Adipocyte (in vitro differentiated cells): ENCODE measurements at regions not wholly inside any gene's neighbourhood (a gene's known extent, or its start where the extent isn't known, plus 50 kb on each side); places are given as distances from the start of the nearest gene placed in this dataset.

ENCODE experiments used
- DNase-seq: peaks from one replicate; pipeline ENCODE4 v3.0.0-alpha.2; 2015; ENCODE audit warnings: low read depth
- H3K27me3 ChIP-seq: replicated peaks from 2 replicates; pipeline ENCODE4 v1.7.0; 2013; ENCODE audit warnings: mild to moderate bottlenecking, low read length, moderate library complexity; ENCODE audit not compliant: control insufficient read depth, insufficient read depth
- H3K36me3 ChIP-seq: 2 replicates; pipeline ENCODE4 v1.7.0; 2013; ENCODE audit warnings: low read length, mild to moderate bottlenecking, moderate library complexity; ENCODE audit not compliant: control insufficient read depth, insufficient read depth, severe bottlenecking
- H3K4me1 ChIP-seq: 2 replicates; pipeline ENCODE4 v1.7.0; 2013; ENCODE audit warnings: mild to moderate bottlenecking, low read length, moderate library complexity; ENCODE audit not compliant: control insufficient read depth, insufficient read depth
- H3K4me3 ChIP-seq: 2 replicates; pipeline ENCODE4 v1.7.0; 2013; ENCODE audit warnings: mild to moderate bottlenecking, low read length, moderate library complexity
- H3K9ac ChIP-seq: 2 replicates; pipeline ENCODE4 v1.7.0; 2013; ENCODE audit warnings: mild to moderate bottlenecking, low read length, moderate library complexity
- H3K9me3 ChIP-seq: 2 replicates; pipeline ENCODE4 v1.7.0; 2013; ENCODE audit warnings: mild to moderate bottlenecking, low read length, moderate library complexity; ENCODE audit not compliant: control insufficient read depth

DNA sequence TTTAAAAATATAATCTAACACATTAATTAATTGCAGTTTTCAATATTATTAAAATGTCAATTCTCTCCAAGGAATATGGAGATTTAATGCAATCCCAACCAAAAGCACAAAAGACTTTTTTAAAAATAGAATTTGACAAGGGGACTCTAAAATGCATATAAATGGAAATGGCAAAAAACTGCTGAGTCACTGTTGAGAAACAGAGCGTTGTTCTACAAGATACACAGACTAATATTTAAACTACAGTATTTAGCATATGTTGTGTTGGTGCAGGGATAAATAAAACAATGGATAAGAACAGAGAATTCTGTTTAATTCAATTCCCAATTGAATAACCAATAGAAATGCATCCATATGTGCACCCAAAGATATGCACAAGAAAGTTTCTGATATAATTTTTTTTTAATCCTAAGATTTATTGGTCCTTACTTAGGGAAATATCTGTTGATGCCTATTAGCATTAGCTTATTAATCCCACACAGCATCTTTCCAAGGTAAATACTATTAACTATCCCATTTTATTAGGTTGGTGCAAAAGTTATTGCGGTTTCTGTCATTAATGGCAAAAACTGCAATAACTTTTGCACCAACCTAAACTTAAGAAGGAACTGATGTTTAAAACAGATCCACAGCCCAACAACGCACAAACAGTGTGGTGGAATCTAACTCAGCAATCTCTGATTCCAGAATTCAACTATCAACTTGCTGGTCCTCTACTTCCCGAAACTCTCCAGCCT, 86.8 kb upstream of the VEGFC start:
- H3K4me3 ChIP-seq = no peak overlapping the region
- no peaks in the 10 kb centered on the region for H3K36me3 ChIP-seq
- no peaks in the 10 kb centered on the region for H3K27me3 ChIP-seq
- no peak overlapping the region for H3K9ac ChIP-seq
- H3K4me1 ChIP-seq = peaks cover 21% of the 10 kb centered on the region
- no peaks in the 10 kb centered on the region for H3K9me3 ChIP-seq
- DNase-seq = peak; percentile 51

DNA sequence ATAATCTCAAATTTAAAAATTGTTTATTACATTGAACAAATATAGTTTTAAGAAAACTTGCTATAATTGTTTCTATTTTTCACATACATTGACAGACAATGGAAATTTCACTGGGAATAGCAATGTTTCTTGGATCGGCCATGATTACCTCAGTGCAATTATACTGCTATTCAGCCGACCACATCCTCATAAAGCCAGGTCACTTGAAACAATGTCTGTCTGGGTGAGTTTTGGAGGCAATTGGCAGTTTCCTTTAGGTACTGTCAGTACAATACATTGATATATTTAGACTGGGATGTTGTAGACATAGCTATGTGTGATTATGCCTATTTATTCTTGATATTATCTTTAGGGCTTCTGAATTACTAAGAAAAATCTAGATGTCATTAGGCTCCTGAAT, 89.5 kb upstream of the VEGFC start:
- no peaks in the 10 kb centered on the region for H3K27me3 ChIP-seq
- DNase-seq = no peak
- H3K4me1 ChIP-seq = peaks cover 10% of the 10 kb centered on the region
- no peak overlapping the region for H3K9ac ChIP-seq
- no peaks in the 10 kb centered on the region for H3K36me3 ChIP-seq
- H3K9me3 ChIP-seq = no peaks in the 10 kb centered on the region
- no peak overlapping the region for H3K4me3 ChIP-seq

DNA sequence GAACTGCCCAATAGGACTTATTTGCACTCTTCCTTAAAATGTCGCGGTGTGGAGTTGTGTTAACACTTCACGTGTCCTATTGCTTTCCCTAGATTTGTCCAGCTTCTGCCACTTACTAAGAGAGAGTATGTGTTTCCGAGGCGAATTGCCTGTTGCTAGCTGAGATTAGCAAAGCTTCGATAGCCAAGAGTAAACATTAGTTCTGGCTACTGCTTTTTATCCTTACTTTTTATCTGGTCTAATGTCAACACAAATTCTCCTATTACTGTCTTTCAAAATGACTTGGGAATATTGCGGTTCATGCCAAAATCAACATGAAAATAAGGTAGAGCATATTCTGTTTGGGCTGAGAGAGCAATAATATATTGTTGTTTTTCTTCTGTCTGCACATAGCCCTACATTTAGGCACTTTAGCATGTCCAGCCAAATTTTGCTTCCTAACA, 90.4 kb upstream of the VEGFC start:
- H3K4me1 ChIP-seq = peaks cover 10% of the 10 kb centered on the region
- H3K27me3 ChIP-seq = no peaks in the 10 kb centered on the region
- H3K36me3 ChIP-seq = no peaks in the 10 kb centered on the region
- no peak overlapping the region for H3K9ac ChIP-seq
- H3K9me3 ChIP-seq = no peaks in the 10 kb centered on the region
- peak; percentile 2 for DNase-seq
- H3K4me3 ChIP-seq = no peak overlapping the region

DNA sequence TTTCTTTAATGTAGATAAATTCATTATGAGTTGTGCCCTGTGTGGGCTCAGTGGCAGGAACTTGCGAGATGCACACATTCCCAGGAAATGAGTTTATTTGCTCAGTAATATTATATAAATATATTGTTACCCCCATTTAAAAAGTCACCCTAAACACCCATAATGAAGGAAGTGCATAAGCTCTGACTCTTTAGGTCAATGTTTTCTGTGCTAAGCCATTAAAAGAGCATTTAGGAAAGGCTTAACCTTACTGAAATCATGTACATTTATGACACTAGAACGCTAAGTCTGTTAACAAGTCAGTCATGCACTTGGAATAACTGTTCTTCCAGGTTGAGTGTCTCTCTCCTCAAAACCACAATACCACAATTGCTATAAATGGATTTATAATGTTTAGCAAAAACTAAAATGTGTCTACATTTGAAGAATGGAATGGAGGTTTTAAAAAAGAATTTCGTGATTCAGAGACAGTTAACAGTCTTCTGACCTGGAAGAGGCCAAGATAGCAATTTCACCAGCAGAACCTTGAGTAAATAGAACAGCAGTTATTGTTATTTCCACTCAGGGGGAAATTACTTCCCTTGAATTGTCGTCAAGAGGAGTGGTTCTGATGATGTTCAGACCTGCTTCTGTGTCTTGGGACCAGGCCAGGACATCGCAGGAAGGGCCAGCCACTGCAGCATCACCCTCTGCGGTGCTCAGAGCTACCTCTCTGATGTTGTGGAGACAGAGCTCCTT, 91.1 kb upstream of the VEGFC start:
- Histone ChIP-seq H3K4me1 (peaks cover 10% of the 10 kb centered on the region), H3K4me3 (no peak overlapping the region), H3K36me3 (no peaks in the 10 kb centered on the region), H3K9me3 (no peaks in the 10 kb centered on the region), H3K27me3 (no peaks in the 10 kb centered on the region), H3K9ac (no peak overlapping the region)
- DNase-seq = peak; percentile 44

DNA sequence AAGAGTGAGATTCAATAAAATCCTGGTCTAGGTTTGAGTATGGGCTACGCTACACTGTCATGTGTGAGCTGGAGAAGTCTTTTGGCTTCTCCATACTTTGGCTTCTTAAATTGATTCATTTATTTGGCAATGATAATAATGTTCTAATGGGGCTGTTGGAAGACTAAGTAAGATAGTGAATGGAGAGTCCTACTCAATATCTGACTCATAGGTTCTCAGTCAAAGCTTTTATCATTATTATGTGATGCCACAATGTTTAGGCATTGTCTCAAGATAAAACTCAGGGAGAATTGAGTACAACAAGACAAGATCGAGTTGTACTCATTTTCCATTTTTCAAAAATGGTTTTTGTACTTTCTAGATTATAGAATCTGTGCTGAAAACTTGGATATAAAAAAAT, 92.5 kb upstream of the VEGFC start:
- Histone ChIP-seq H3K9me3 (no peaks in the 10 kb centered on the region), H3K4me3 (no peak overlapping the region)
- DNase-seq = no peak

DNA sequence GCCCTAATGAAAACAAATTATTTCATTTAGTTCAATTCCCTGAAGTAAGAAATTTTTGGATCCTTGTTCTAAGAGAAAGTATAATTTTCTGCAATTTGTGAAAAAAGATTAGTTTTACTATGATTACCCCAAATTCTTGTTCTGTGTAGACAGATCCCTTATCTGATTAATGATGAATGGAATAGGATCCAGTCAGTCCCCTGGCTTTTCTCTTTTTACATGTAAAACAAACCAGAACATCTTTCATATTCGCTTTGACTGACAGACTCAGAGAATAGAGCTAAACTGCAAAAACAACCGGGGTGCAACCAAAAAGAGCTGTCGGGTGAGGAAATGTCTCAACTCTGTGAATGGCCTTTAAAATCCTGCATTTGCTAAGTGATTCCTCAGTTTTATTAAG, 93.4 kb upstream of the VEGFC start:
- Histone ChIP-seq H3K9ac (no peak overlapping the region), H3K4me3 (no peak overlapping the region), H3K27me3 (no peaks in the 10 kb centered on the region), H3K9me3 (no peaks in the 10 kb centered on the region), H3K36me3 (no peaks in the 10 kb centered on the region), H3K4me1 (peaks cover 8% of the 10 kb centered on the region)
- DNase-seq = no peak

More for the DNA sequence above, 92.5 kb upstream of the VEGFC start:
- Histone ChIP-seq H3K9ac (no peak overlapping the region), H3K27me3 (no peaks in the 10 kb centered on the region), H3K4me1 (peaks cover 8% of the 10 kb centered on the region), H3K36me3 (no peaks in the 10 kb centered on the region)

DNA sequence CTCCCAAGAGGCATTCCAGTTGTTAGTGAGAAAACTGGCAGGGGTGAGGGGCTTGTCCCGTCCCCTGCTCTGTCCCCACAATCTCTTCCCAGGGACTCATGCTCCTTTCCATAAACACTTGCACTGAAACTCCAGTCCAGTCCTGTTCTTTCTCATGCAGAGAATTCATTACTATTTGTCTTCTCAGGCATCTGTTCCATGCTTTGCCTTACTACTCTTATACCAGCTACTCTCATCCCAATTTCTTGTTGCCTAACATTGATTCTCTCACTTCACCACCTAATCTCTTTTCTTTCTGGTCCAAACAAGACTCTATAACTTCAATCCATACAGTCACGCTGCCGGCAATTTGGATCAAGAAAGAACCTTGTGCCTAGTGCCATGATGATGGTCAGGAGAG, 97.1 kb upstream of the VEGFC start:
- no peaks in the 10 kb centered on the region for H3K4me1 ChIP-seq
- H3K9ac ChIP-seq = no peak overlapping the region
- no peak overlapping the region for H3K4me3 ChIP-seq
- H3K27me3 ChIP-seq = no peaks in the 10 kb centered on the region
- no peaks in the 10 kb centered on the region for H3K36me3 ChIP-seq
- H3K9me3 ChIP-seq = no peaks in the 10 kb centered on the region
- DNase-seq = no peak

DNA sequence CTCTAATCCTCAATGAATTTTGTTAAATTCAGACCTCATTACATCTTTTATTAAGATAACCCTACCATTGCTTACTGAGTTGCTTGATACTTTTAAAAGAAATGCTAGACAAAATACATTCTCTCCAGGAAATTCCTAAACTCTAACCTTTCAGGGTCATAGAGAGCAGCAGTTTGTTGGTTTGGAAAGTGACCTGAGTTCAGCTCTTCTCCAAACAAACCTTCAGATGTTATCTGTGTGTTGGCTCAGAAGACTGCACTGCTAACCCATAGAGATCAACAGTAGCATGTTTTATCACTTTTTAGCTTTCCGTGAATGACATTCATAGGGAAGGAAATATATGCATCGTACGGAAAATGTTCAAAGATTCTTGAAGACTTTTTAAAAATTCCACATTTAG, 101.8 kb upstream of the VEGFC start:
- DNase-seq = no peak
- Histone ChIP-seq H3K27me3 (no peaks in the 10 kb centered on the region), H3K9me3 (no peaks in the 10 kb centered on the region), H3K36me3 (no peaks in the 10 kb centered on the region), H3K4me1 (no peaks in the 10 kb centered on the region), H3K9ac (no peak overlapping the region), H3K4me3 (no peak overlapping the region)

DNA sequence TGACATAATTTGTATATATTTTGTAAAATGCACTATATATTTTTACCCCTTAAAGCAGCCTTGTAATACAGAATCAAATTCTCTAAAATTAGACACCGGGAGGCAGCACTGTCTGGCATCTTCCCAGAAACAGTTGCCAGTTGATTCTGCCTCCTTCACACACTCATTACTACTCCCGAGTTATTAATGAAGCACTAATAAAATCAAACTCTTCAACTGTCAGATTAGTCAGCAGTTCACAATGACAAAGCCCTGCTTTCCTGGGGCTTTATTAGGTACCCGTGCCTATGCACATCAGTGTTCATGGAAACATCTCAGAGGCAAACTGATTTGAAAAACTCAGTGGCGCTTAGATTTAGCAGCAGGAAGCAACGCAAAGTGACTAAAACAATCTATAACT, 103.5 kb upstream of the VEGFC start:
- H3K4me1 ChIP-seq = no peaks in the 10 kb centered on the region
- H3K9ac ChIP-seq = no peak overlapping the region
- H3K9me3 ChIP-seq = no peaks in the 10 kb centered on the region
- no peaks in the 10 kb centered on the region for H3K36me3 ChIP-seq
- no peaks in the 10 kb centered on the region for H3K27me3 ChIP-seq
- H3K4me3 ChIP-seq = no peak overlapping the region
- DNase-seq = no peak

DNA sequence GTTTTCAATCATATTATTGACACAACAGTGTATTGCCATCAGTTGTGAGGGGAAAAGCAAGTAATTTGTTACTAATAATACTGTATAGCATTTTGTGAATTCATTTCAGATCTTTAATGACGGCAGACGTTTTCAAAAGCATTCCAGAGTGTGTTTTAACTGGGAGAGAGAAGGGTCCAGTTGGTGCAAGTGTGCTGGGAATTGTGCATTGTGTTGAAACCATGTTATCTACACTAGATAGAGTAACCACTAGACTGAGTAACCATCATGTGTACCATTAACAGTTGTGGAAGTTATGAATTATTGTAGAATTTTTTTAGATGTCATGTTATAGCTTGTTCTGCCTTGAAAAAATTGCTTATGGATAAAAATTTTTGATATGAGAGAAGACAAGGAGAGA, 104.5 kb upstream of the VEGFC start:
- no peaks in the 10 kb centered on the region for H3K4me1 ChIP-seq
- H3K4me3 ChIP-seq = no peak overlapping the region
- DNase-seq = no peak
- no peak overlapping the region for H3K9ac ChIP-seq
- no peaks in the 10 kb centered on the region for H3K27me3 ChIP-seq
- no peaks in the 10 kb centered on the region for H3K36me3 ChIP-seq
- H3K9me3 ChIP-seq = no peaks in the 10 kb centered on the region

DNA sequence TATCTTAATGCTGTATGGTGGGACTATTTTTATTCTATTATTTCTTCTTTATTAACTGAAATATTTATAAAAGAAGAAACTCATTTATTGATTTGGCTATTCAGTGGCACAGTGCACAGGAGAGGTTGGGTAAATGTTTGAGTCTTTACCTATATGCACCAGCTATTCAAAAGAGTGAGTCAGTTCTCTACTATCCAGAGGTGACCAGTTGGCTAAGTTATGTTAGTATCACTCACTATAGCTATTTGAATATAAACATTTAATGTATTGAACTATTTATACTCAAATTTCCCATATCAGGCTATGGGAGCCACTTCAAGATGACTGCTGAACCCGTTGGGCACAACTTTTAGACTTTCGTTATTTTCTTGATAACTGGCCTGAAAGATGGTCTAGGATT, 106.1 kb upstream of the VEGFC start:
- Histone ChIP-seq H3K9me3 (no peaks in the 10 kb centered on the region), H3K36me3 (no peaks in the 10 kb centered on the region), H3K4me3 (no peak overlapping the region), H3K27me3 (no peaks in the 10 kb centered on the region), H3K9ac (no peak overlapping the region), H3K4me1 (peaks cover 10% of the 10 kb centered on the region)
- no peak for DNase-seq
